Keratinocyte (primary cell): ENCODE measurements at regions not wholly inside any gene's neighbourhood (a gene's known extent, or its start where the extent isn't known, plus 50 kb on each side); places are given as distances from the start of the nearest gene placed in this dataset.

ENCODE experiments used
- DNase-seq: peaks from one replicate; pipeline ENCODE4 v3.0.0-alpha.2; 2011; ENCODE audit warnings: low read depth, missing footprints, low spot score
- FAIRE-seq: peaks from 2 replicates; lab custom pipeline; 2011; peaks lifted over from hg19 to GRCh38; lab: Jason Lieb, UNC
- H2AFZ ChIP-seq: 2 replicates; pipeline ENCODE4 v1.6.0; 2012; ENCODE audit warnings: low read length, control low read depth, inconsistent platforms; ENCODE audit not compliant: control insufficient read depth
- H3K27ac ChIP-seq: 2 replicates; pipeline ENCODE4 v1.5.1; 2011; ENCODE audit warnings: low read length; ENCODE audit not compliant: control insufficient read depth, insufficient read depth
- H3K27me3 ChIP-seq: 3 replicates; pipeline ENCODE4 v1.6.0; 2011; ENCODE audit warnings: low read length; ENCODE audit not compliant: control insufficient read depth, insufficient read depth; ENCODE audit errors: extremely low read depth
- H3K36me3 ChIP-seq, 2 experiments: 2 replicates in 1 of 2; 3 replicates in 1 of 2; pipeline ENCODE4 v1.5.1; 2011; ENCODE audit warnings: low read length in 2 of 2, mild to moderate bottlenecking in 1 of 2; ENCODE audit not compliant: control insufficient read depth in 2 of 2, insufficient read depth in 2 of 2; ENCODE audit errors: extremely low read depth in 1 of 2
- H3K4me1 ChIP-seq: 3 replicates; pipeline ENCODE4 v1.5.1; 2011; ENCODE audit warnings: low read length; ENCODE audit not compliant: control insufficient read depth, insufficient read depth; ENCODE audit errors: extremely low read depth
- H3K4me2 ChIP-seq: 3 replicates; pipeline ENCODE4 v1.6.0; 2011; ENCODE audit warnings: low read depth, low read length; ENCODE audit not compliant: control insufficient read depth, insufficient read depth; ENCODE audit errors: extremely low read depth
- H3K4me3 ChIP-seq, 3 experiments: fragments of 200-600 bp in 1 of 3; sonication (generic) in 1 of 3; 2 replicates in 2 of 3; 3 replicates in 1 of 3; pipeline ENCODE4 v1.5.1; 2011 to 2016; ENCODE audit warnings: low read length in 3 of 3, mild to moderate bottlenecking in 3 of 3, control low read depth in 2 of 3, inconsistent platforms in 1 of 3, low read depth in 1 of 3, mixed read lengths in 1 of 3, mixed run types in 1 of 3, moderate library complexity in 1 of 3; ENCODE audit not compliant: control insufficient read depth in 2 of 3, insufficient read depth in 2 of 3; ENCODE audit errors: extremely low read depth in 1 of 3
- H3K79me2 ChIP-seq: 2 replicates; pipeline ENCODE4 v1.6.0; 2012; ENCODE audit warnings: low read length; ENCODE audit not compliant: control insufficient read depth, insufficient read depth
- H3K9ac ChIP-seq: 3 replicates; pipeline ENCODE4 v1.6.0; 2011; ENCODE audit warnings: low read length; ENCODE audit not compliant: control insufficient read depth, insufficient read depth; ENCODE audit errors: extremely low read depth
- H3K9me1 ChIP-seq: 3 replicates; pipeline ENCODE4 v1.6.0; 2011; ENCODE audit warnings: low read length; ENCODE audit not compliant: control insufficient read depth, insufficient read depth; ENCODE audit errors: extremely low read depth
- H3K9me3 ChIP-seq: 2 replicates; pipeline ENCODE4 v1.5.1; 2012; ENCODE audit warnings: low read depth, low read length; ENCODE audit not compliant: control insufficient read depth
- H4K20me1 ChIP-seq: 3 replicates; pipeline ENCODE4 v1.6.0; 2011; ENCODE audit warnings: low read length; ENCODE audit not compliant: control insufficient read depth, insufficient read depth; ENCODE audit errors: extremely low read depth
- CTCF ChIP-seq, 3 experiments: IDR thresholded peaks in 1 of 3; conservative IDR thresholded peaks in 1 of 3; optimal IDR thresholded peaks in 1 of 3; 2 replicates in 2 of 3; 3 replicates in 1 of 3; pipeline versions ENCODE3 to v1.5.1; 2011; ENCODE audit warnings: low read length in 3 of 3, mild to moderate bottlenecking in 3 of 3, moderate library complexity in 2 of 3, control low read depth in 1 of 3, inconsistent platforms in 1 of 3; ENCODE audit not compliant: insufficient read depth in 2 of 3; ENCODE audit errors: extremely low read depth in 1 of 3
- EZH2 ChIP-seq: IDR thresholded peaks from one replicate; pipeline ENCODE4 v1.6.1; 2012; ENCODE audit warnings: inconsistent platforms, mild to moderate bottlenecking, low read length, moderate library complexity
- dilution Hi-C: fragments of 300-500 bp; cut with MboI; formaldehyde crosslinking; loops from one replicate; pipeline ENCODE4 v1.7.0; 2020; ENCODE audit warnings: low sequenced_read_pairs; ENCODE audit not compliant: extremely low pct_ligation_motif_present

GRCh38 chr15:58291848-58292247 is 139.9 kb upstream of the LIPC start:
- no peak for FAIRE-seq
- Histone ChIP-seq H3K79me2 (no peaks in the 10 kb centered on the region), H3K4me2 (no peak overlapping the region), H3K9me1 (no peaks in the 10 kb centered on the region), H3K4me3 (no peak overlapping the region), H2AFZ (no peak overlapping the region), H4K20me1 (no peaks in the 10 kb centered on the region), H3K27me3 (no peaks in the 10 kb centered on the region), H3K27ac (no peak overlapping the region), H3K4me1 (peaks cover 4% of the 10 kb centered on the region), H3K36me3 (no peaks in the 10 kb centered on the region), H3K9ac (no peak overlapping the region), H3K9me3 (no peaks in the 10 kb centered on the region)
- dilution Hi-C loops, result no loop called here
- TF ChIP-seq CTCF (optimal IDR thresholded peaks at IDR 0.05 in 1 of 3, IDR thresholded peaks at IDR 0.05 in 1 of 3, conservative IDR thresholded peaks at IDR 0.05 in 1 of 3; ENCODE audit: extremely low read depth in 1 of 3, insufficient read depth in 2 of 3, low read length in 3 of 3) (no peak), EZH2 (no peak)
- DNase-seq, result no peak

GRCh38 chr15:58292751-58293175 is 139.0 kb upstream of the LIPC start:
- no peaks in the 10 kb centered on the region for H3K9me3 ChIP-seq
- no peaks in the 10 kb centered on the region for H3K9me1 ChIP-seq
- dilution Hi-C loops, result no loop called here
- no peak overlapping the region for H3K9ac ChIP-seq
- no peaks in the 10 kb centered on the region for H3K4me1 ChIP-seq
- no peak for DNase-seq
- no peaks in the 10 kb centered on the region for H3K27me3 ChIP-seq
- H3K4me2 ChIP-seq, result no peak overlapping the region
- no peak overlapping the region for H3K4me3 ChIP-seq
- no peak overlapping the region for H3K27ac ChIP-seq
- no peak overlapping the region for H2AFZ ChIP-seq
- TF ChIP-seq EZH2 (no peak), CTCF (optimal IDR thresholded peaks at IDR 0.05 in 1 of 3, IDR thresholded peaks at IDR 0.05 in 1 of 3, conservative IDR thresholded peaks at IDR 0.05 in 1 of 3; ENCODE audit: extremely low read depth in 1 of 3, insufficient read depth in 2 of 3, low read length in 3 of 3) (no peak)
- no peaks in the 10 kb centered on the region for H4K20me1 ChIP-seq
- no peaks in the 10 kb centered on the region for H3K79me2 ChIP-seq
- FAIRE-seq, result peak; percentile 26
- H3K36me3 ChIP-seq, result no peaks in the 10 kb centered on the region
